ENCODE measurements at regions not wholly inside any gene's neighbourhood (a gene's known extent, or its start where the extent isn't known, plus 50 kb on each side); places are given as distances from the start of the nearest gene placed in this dataset.

- TF ChIP-seq EZH2 (IDR thresholded peaks at IDR 0.05; ENCODE audit: low read length) = no peak
- no peak for TF ChIP-seq CTCF (optimal IDR thresholded peaks at IDR 0.05 in 1 of 3, IDR thresholded peaks at IDR 0.05 in 1 of 3, conservative IDR thresholded peaks at IDR 0.05 in 1 of 3; ENCODE audit: extremely low read depth in 1 of 3, insufficient read depth in 2 of 3, low read length in 3 of 3)
These were observed 591.6 kb upstream of the AGTR1 start for GRCh38 chr3:148106062-148106461.

All from keratinocyte (primary cell).